Trophoblast cell (in vitro differentiated cells and primary cell): ENCODE measurements at regions not wholly inside any gene's neighbourhood (a gene's known extent, or its start where the extent isn't known, plus 50 kb on each side); places are given as distances from the start of the nearest gene placed in this dataset.

Experiments
- DNase-seq, 2 donors: peaks; one replicate each; pipeline ENCODE4 v3.0.0-alpha.2; 2016
- H2AFZ ChIP-seq: 2 replicates; pipeline ENCODE4 v1.6.1; 2013; ENCODE audit warnings: low read length, moderate library complexity, mild to moderate bottlenecking; ENCODE audit not compliant: insufficient read depth, poor library complexity
- H2AK5ac ChIP-seq: 2 replicates; pipeline ENCODE4 v1.6.1; 2013; ENCODE audit warnings: mild to moderate bottlenecking, low read length
- H2BK120ac ChIP-seq: 2 replicates; pipeline ENCODE4 v1.6.1; 2013; ENCODE audit warnings: low read length, mild to moderate bottlenecking, moderate library complexity; ENCODE audit not compliant: insufficient read depth, poor library complexity
- H2BK12ac ChIP-seq: 2 replicates; pipeline ENCODE4 v1.6.1; 2013; ENCODE audit warnings: mild to moderate bottlenecking, low read length, moderate library complexity
- H2BK5ac ChIP-seq: 2 replicates; pipeline ENCODE4 v1.6.1; 2013; ENCODE audit warnings: low read length, low read depth, moderate library complexity, mild to moderate bottlenecking; ENCODE audit not compliant: poor library complexity
- H3K14ac ChIP-seq: 2 replicates; pipeline ENCODE4 v1.6.1; 2013; ENCODE audit warnings: mild to moderate bottlenecking, low read length
- H3K18ac ChIP-seq: 2 replicates; pipeline ENCODE4 v1.6.1; 2013; ENCODE audit warnings: mild to moderate bottlenecking, low read length
- H3K23ac ChIP-seq: 2 replicates; pipeline ENCODE4 v1.6.1; 2013; ENCODE audit warnings: low read length
- H3K27ac ChIP-seq: 2 replicates; pipeline ENCODE4 v1.5.1; 2013; ENCODE audit warnings: low read depth, mild to moderate bottlenecking, inconsistent platforms, low read length, moderate library complexity
- H3K27me3 ChIP-seq: 2 replicates; pipeline ENCODE4 v1.6.1; 2013; ENCODE audit warnings: inconsistent platforms, mild to moderate bottlenecking, low read length, moderate library complexity; ENCODE audit not compliant: insufficient read depth
- H3K36me3 ChIP-seq, 2 experiments: 1 replicate in 1 of 2; 2 replicates in 1 of 2; pipeline ENCODE4 v1.6.1; 2013; ENCODE audit warnings: low read length in 2 of 2, mild to moderate bottlenecking in 2 of 2, moderate library complexity in 1 of 2; ENCODE audit not compliant: insufficient read depth in 2 of 2, control insufficient read depth in 1 of 2
- H3K4ac ChIP-seq: 2 replicates; pipeline ENCODE4 v1.6.1; 2013; ENCODE audit warnings: low read depth, mild to moderate bottlenecking, low read length, moderate library complexity
- H3K4me1 ChIP-seq, 2 experiments: 1 replicate in 1 of 2; 2 replicates in 1 of 2; pipeline ENCODE4 v1.6.1; 2013; ENCODE audit warnings: low read length in 2 of 2, mild to moderate bottlenecking in 2 of 2, moderate library complexity in 1 of 2; ENCODE audit not compliant: insufficient read depth in 2 of 2, control insufficient read depth in 1 of 2
- H3K4me2 ChIP-seq: 2 replicates; pipeline ENCODE4 v1.6.1; 2013; ENCODE audit warnings: inconsistent platforms, mild to moderate bottlenecking, low read length, moderate library complexity
- H3K4me3 ChIP-seq: 2 replicates; pipeline ENCODE4 v1.5.1; 2013; ENCODE audit warnings: mild to moderate bottlenecking, low read depth, low read length, inconsistent platforms
- H3K79me1 ChIP-seq: one replicate; pipeline ENCODE4 v1.6.1; 2013; ENCODE audit warnings: low read length
- H3K79me2 ChIP-seq: 2 replicates; pipeline ENCODE4 v1.6.1; 2013; ENCODE audit warnings: low read length, mild to moderate bottlenecking; ENCODE audit not compliant: control insufficient read depth, insufficient read depth, poor library complexity
- H3K9ac ChIP-seq: 2 replicates; pipeline ENCODE4 v1.6.1; 2013; ENCODE audit warnings: mild to moderate bottlenecking, low read length
- H3K9me3 ChIP-seq: 2 replicates; pipeline ENCODE4 v1.6.1; 2013; ENCODE audit warnings: low read depth, mild to moderate bottlenecking, control low read depth, inconsistent platforms, low read length; ENCODE audit not compliant: insufficient read depth
- H4K12ac ChIP-seq: 2 replicates; pipeline ENCODE4 v1.6.1; 2013; ENCODE audit warnings: low read depth, mild to moderate bottlenecking, low read length, moderate library complexity
- H4K8ac ChIP-seq: 2 replicates; pipeline ENCODE4 v1.6.1; 2013; ENCODE audit warnings: low read depth, mild to moderate bottlenecking, low read length, moderate library complexity
- H4K91ac ChIP-seq: one replicate; pipeline ENCODE4 v1.6.1; 2013; ENCODE audit warnings: low read depth, mild to moderate bottlenecking, low read length, moderate library complexity
- WGBS: extraction: QIAGEN DNeasy Blood & Tissue Kit; methylation state at CpG from one replicate; pipeline ENCODE4 v1.1.7; 2013; ENCODE audit warnings: missing lambda C conversion rate; ENCODE audit not compliant: insufficient read length, insufficient coverage; ENCODE audit errors: extremely low coverage; 5-methylcytosine and 5-hydroxymethylcytosine counted together

DNA sequence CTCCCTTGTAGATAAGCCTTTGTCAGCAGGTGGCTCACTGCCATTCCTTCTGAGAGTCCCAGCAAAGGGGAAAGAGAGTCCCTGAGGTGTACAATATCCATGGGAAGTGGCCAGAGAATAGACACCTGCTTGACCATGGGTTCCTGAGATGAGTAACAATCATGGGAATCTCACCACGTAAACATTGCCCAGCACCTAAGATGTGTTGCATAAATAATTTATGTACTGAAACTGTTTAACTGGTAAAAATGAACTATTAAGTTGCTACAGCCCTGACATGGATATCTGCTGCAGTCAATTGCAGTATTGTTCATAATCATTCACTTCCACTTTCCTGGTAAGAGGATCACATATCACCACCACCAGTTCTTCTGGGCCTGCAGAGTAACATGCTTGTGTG is 123.8 kb upstream of the INHBA start:
- H3K27me3 ChIP-seq: no peaks in the 10 kb centered on the region
- no peak overlapping the region for H2AK5ac ChIP-seq
- H2BK5ac ChIP-seq: no peak overlapping the region
- H3K4me2 ChIP-seq: no peak overlapping the region
- peaks cover 12% of the 10 kb centered on the region for H3K79me1 ChIP-seq
- H2BK12ac ChIP-seq: no peak overlapping the region
- H3K4me1 ChIP-seq: peaks cover 6 to 13% of the 10 kb centered on the region in 2 experiments
- H4K8ac ChIP-seq: no peak overlapping the region
- H3K79me2 ChIP-seq: no peaks in the 10 kb centered on the region
- no peak overlapping the region for H3K27ac ChIP-seq
- no peak overlapping the region for H2BK120ac ChIP-seq
- no peak overlapping the region for H3K18ac ChIP-seq
- H3K14ac ChIP-seq: no peak overlapping the region
- no peak overlapping the region for H3K4me3 ChIP-seq
- H3K4ac ChIP-seq: no peak overlapping the region
- H2AFZ ChIP-seq: no peak overlapping the region
- no peak overlapping the region for H3K23ac ChIP-seq
- DNase-seq: no peak
- no peaks in the 10 kb centered on the region for H3K9me3 ChIP-seq
- no peak overlapping the region for H4K12ac ChIP-seq
- H3K36me3 ChIP-seq: no peaks in the 10 kb centered on the region
- no peak overlapping the region for H3K9ac ChIP-seq
- no CpG with 5 or more reads among the region's 1 CpG for WGBS
- no peak overlapping the region for H4K91ac ChIP-seq

DNA sequence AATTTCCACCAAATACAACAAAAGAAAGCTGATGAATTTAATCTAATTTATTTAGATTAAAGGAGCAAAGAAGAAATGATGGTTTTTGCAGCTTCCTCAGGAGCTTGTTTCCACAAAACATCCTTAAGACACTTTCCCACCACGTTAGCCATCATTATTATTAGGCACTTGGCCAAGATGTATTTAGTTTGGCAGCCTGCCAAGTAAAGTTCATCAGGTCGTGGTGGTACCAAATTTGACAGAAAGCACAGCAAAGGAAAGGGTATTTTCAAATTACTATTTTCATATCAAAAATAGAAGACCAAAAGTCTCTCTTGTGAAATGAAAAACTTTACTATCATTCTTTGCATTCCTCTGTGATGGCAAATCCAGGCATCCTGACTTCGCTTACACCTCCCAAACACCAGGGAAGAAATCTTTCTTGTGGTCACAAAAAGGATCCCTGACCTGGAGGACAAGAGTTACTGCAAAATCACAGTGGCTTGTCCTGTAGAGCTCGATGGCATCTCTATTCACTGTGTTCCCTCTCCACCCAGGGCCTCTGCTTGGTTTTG is 123.1 kb upstream of the INHBA start:
- Histone ChIP-seq H3K36me3 (no peaks in the 10 kb centered on the region), H3K18ac (no peak overlapping the region), H2BK120ac (no peak overlapping the region), H3K4me3 (no peak overlapping the region), H2BK12ac (no peak overlapping the region), H3K23ac (no peak overlapping the region), H2BK5ac (no peak overlapping the region), H3K79me2 (no peaks in the 10 kb centered on the region), H3K27ac (no peak overlapping the region), H4K12ac (no peak overlapping the region), H3K79me1 (peaks cover 12% of the 10 kb centered on the region), H4K91ac (no peak overlapping the region), H2AK5ac (no peak overlapping the region), H3K4me2 (no peak overlapping the region), H3K4me1 (peaks cover 6 to 12% of the 10 kb centered on the region in 2 experiments), H3K27me3 (no peaks in the 10 kb centered on the region), H2AFZ (no peak overlapping the region), H3K9ac (no peak overlapping the region), H3K9me3 (no peaks in the 10 kb centered on the region), H3K14ac (no peak overlapping the region), H3K4ac (no peak overlapping the region), H4K8ac (no peak overlapping the region)
- DNase-seq: no peak
- WGBS: no CpG with 5 or more reads among the region's 4 CpGs

DNA sequence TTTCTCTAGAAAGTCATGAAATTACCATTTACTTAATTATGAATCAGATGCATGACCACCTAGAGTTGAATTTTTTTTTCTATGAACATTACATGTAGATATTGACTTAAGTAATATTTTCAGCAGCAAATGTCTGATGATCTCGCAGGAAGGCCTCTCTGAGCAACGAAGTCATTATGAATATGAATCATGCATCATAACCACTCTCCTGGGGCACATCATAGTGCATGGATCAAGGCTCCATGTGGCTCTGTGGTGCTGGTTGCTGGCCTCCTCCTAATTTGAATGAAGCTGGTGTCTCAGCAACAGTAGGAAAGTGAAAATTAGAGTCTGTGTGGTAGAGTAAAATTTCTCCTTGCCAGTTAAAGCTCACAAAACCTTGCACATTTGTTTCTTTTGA is 121.4 kb upstream of the INHBA start:
- no peak overlapping the region for H2AFZ ChIP-seq
- H2BK5ac ChIP-seq: no peak overlapping the region
- H3K79me2 ChIP-seq: no peaks in the 10 kb centered on the region
- peaks cover 6% of the 10 kb centered on the region for H3K79me1 ChIP-seq
- H3K27ac ChIP-seq: no peak overlapping the region
- no peak overlapping the region for H3K18ac ChIP-seq
- no peak overlapping the region for H3K4me2 ChIP-seq
- no peak overlapping the region for H2BK12ac ChIP-seq
- no peaks in the 10 kb centered on the region for H3K27me3 ChIP-seq
- no peaks in the 10 kb centered on the region for H3K36me3 ChIP-seq
- H3K9me3 ChIP-seq: no peaks in the 10 kb centered on the region
- H4K8ac ChIP-seq: no peak overlapping the region
- H3K4me3 ChIP-seq: no peak overlapping the region
- H2AK5ac ChIP-seq: no peak overlapping the region
- no peak overlapping the region for H4K91ac ChIP-seq
- no peak overlapping the region for H3K4ac ChIP-seq
- no peak overlapping the region for H2BK120ac ChIP-seq
- no peak for DNase-seq
- H3K14ac ChIP-seq: no peak overlapping the region
- WGBS: no CpG with 5 or more reads among the region's 2 CpGs
- no peak overlapping the region for H4K12ac ChIP-seq
- H3K23ac ChIP-seq: no peak overlapping the region
- H3K9ac ChIP-seq: no peak overlapping the region
- H3K4me1 ChIP-seq: peaks cover 3% of the 10 kb centered on the region in 2 experiments

DNA sequence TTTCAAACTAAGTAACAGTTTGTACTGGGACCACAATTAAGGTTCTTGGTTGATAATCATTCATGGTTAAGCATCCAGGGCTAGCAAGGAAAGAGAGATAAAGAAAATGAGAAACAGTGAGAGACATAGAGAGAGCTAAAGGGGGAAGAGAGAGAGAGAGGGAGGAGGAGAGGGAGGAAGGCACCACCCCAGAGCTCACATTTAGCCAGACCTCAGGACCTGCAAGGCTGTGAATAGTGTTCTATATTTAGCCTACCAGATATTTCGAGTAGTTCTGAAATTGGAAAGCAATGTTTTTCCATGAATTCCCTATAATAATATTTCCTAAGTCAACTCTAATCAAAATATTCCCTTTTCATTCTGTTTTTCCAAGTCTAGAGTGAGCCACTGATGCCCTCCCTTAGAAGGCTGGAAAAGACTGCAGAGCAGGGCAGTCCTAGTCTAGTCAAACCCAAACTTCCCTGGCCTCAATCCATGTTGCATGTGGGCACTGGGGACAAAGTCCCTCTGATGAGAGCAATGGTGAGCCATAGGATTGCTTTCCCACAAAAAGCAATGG is 119.4 kb upstream of the INHBA start:
- Histone ChIP-seq H2BK5ac (no peak overlapping the region), H3K27me3 (no peaks in the 10 kb centered on the region), H3K14ac (no peak overlapping the region), H2AFZ (no peak overlapping the region), H3K23ac (no peak overlapping the region), H4K91ac (no peak overlapping the region), H3K79me1 (no peaks in the 10 kb centered on the region), H3K4ac (no peak overlapping the region), H3K9ac (no peak overlapping the region), H3K4me3 (no peak overlapping the region), H3K79me2 (no peaks in the 10 kb centered on the region), H3K36me3 (no peaks in the 10 kb centered on the region), H4K8ac (no peak overlapping the region), H3K18ac (no peak overlapping the region), H3K27ac (no peak overlapping the region), H3K9me3 (no peaks in the 10 kb centered on the region), H2BK12ac (no peak overlapping the region), H3K4me1 (no peaks in the 10 kb centered on the region), H3K4me2 (no peak overlapping the region), H2AK5ac (no peak overlapping the region), H2BK120ac (no peak overlapping the region), H4K12ac (no peak overlapping the region)
- WGBS: no CpG with 5 or more reads among the region's 1 CpG
- DNase-seq: no peak
